GM19239 (cell line): ENCODE measurements at regions not wholly inside any gene's neighbourhood (a gene's known extent, or its start where the extent isn't known, plus 50 kb on each side); places are given as distances from the start of the nearest gene placed in this dataset.

Experiments used
- DNase-seq: peaks from one replicate; pipeline ENCODE4 v3.0.0; 2011; ENCODE audit warnings: low spot score; ENCODE audit not compliant: insufficient read length
- FAIRE-seq: peaks from 2 replicates; lab custom pipeline; 2011; peaks lifted over from hg19 to GRCh38; lab: Jason Lieb, UNC

- FAIRE-seq (no peak), DNase-seq (no peak)
These were observed 577.6 kb downstream of the TECRL start for GRCh38 chr4:63831590-63832155.

- DNase-seq (no peak), FAIRE-seq (no peak)
These were observed 591.9 kb downstream of the TECRL start for GRCh38 chr4:63817196-63817865.

- DNase-seq (no peak), FAIRE-seq (no peak)
These were observed 594.9 kb downstream of the TECRL start for GRCh38 chr4:63814171-63814964.

GRCh38 chr4:63799166-63799565 lies 610.1 kb downstream of the TECRL start:
- FAIRE-seq (no peak), DNase-seq (no peak)

- FAIRE-seq, result no peak
These were observed 613.9 kb downstream of the TECRL start for GRCh38 chr4:63795301-63795700.

GRCh38 chr4:63790377-63790776 lies 618.9 kb downstream of the TECRL start:
- no peak for FAIRE-seq
- DNase-seq, result no peak

More at GRCh38 chr4:63795301-63795700, 613.9 kb downstream of the TECRL start:
- DNase-seq, result no peak

- FAIRE-seq, result no peak
These were observed 621.0 kb downstream of the TECRL start for GRCh38 chr4:63788271-63788670.

GRCh38 chr4:63787326-63787725 lies 621.9 kb downstream of the TECRL start:
- DNase-seq (no peak), FAIRE-seq (no peak)

More at GRCh38 chr4:63788271-63788670, 621.0 kb downstream of the TECRL start:
- DNase-seq, result no peak

GRCh38 chr4:63786171-63786570 lies 623.1 kb downstream of the TECRL start:
- DNase-seq, result no peak
- FAIRE-seq, result no peak

- DNase-seq, result no peak
- no peak for FAIRE-seq
These were observed 624.4 kb downstream of the TECRL start for GRCh38 chr4:63784822-63785221.

GRCh38 chr4:63777601-63778000 lies 631.6 kb downstream of the TECRL start:
- no peak for FAIRE-seq

GRCh38 chr4:63764400-63764799 lies 644.9 kb downstream of the TECRL start:
- DNase-seq (no peak), FAIRE-seq (no peak)

More at GRCh38 chr4:63777601-63778000, 631.6 kb downstream of the TECRL start:
- DNase-seq, result no peak

GRCh38 chr4:63757929-63758328 lies 651.3 kb downstream of the TECRL start:
- FAIRE-seq (no peak), DNase-seq (no peak)

- FAIRE-seq (no peak), DNase-seq (no peak)
These were observed 666.4 kb downstream of the TECRL start for GRCh38 chr4:63742882-63743281.

- no peak for DNase-seq
- no peak for FAIRE-seq
These were observed 679.7 kb downstream of the TECRL start for GRCh38 chr4:63729519-63729918.

- FAIRE-seq (no peak), DNase-seq (no peak)
These were observed 680.6 kb downstream of the TECRL start for GRCh38 chr4:63728480-63729177.

GRCh38 chr4:63717384-63717783 lies 691.9 kb downstream of the TECRL start:
- DNase-seq (no peak), FAIRE-seq (no peak)

GRCh38 chr4:63708661-63709060 lies 700.6 kb downstream of the TECRL start:
- DNase-seq, result no peak
- no peak for FAIRE-seq

- FAIRE-seq (no peak), DNase-seq (no peak)
These were observed 708.7 kb downstream of the TECRL start for GRCh38 chr4:63700569-63700968.

GRCh38 chr4:63693321-63693720 lies 715.9 kb downstream of the TECRL start:
- FAIRE-seq (no peak), DNase-seq (no peak)
